Neural progenitor cell (in vitro differentiated cells): ENCODE measurements at regions not wholly inside any gene's neighbourhood (a gene's known extent, or its start where the extent isn't known, plus 50 kb on each side); places are given as distances from the start of the nearest gene placed in this dataset.

Source experiments
- EZH2 ChIP-seq: fragments of 200-600 bp; sonication (generic); IDR thresholded peaks from 2 replicates; pipeline ENCODE4 v1.6.1; 2017; ENCODE audit warnings: antibody characterized with exemption, mild to moderate bottlenecking, moderate library complexity
- TF ChIP-seq, protein P1 (sequence below): fragments of 200-600 bp; sonication (generic); IDR thresholded peaks from 2 replicates; pipeline ENCODE4 v1.5.1; 2017; ENCODE audit warnings: antibody characterized with exemption, mild to moderate bottlenecking

DNA sequence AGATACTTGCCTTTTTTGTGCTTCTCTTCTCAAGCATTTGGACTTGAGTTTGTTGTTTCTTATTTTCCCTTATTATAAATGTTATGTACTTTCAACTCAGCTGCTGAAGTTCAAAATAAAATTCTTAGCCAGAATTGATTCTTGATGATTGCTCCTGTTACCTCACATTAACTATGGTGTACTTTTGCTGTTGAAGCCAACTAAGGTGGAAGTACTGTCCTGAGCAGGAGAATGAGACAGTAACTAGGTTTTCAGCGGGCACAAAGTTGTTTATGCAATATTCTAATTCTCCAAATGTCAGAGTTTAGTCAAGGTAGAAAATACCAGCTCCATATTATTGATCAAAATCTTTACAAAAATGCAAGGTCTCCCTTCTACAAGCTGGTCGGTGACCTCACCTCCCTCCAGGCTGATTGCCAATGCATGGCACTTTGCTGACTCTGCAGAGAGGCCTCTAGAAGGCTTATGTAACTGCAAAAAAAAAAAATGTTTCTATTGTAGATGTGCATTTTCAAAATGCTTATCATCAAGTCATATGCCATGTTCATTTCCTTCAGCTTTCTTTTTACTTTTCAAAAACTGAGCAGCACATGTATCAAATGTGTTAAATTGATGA, 1783.5 kb upstream of the WWC1 start:
- TF ChIP-seq, protein P1, sequence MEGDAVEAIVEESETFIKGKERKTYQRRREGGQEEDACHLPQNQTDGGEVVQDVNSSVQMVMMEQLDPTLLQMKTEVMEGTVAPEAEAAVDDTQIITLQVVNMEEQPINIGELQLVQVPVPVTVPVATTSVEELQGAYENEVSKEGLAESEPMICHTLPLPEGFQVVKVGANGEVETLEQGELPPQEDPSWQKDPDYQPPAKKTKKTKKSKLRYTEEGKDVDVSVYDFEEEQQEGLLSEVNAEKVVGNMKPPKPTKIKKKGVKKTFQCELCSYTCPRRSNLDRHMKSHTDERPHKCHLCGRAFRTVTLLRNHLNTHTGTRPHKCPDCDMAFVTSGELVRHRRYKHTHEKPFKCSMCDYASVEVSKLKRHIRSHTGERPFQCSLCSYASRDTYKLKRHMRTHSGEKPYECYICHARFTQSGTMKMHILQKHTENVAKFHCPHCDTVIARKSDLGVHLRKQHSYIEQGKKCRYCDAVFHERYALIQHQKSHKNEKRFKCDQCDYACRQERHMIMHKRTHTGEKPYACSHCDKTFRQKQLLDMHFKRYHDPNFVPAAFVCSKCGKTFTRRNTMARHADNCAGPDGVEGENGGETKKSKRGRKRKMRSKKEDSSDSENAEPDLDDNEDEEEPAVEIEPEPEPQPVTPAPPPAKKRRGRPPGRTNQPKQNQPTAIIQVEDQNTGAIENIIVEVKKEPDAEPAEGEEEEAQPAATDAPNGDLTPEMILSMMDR: no peak
- TF ChIP-seq EZH2: no peak
